COR-L47 (cell line): ENCODE measurements at regions not wholly inside any gene's neighbourhood (a gene's known extent, or its start where the extent isn't known, plus 50 kb on each side); places are given as distances from the start of the nearest gene placed in this dataset.

Experiments used
- DNase-seq: peaks from one replicate; lab custom pipeline; 2025; lab: John Stamatoyannopoulos, UW

DNA sequence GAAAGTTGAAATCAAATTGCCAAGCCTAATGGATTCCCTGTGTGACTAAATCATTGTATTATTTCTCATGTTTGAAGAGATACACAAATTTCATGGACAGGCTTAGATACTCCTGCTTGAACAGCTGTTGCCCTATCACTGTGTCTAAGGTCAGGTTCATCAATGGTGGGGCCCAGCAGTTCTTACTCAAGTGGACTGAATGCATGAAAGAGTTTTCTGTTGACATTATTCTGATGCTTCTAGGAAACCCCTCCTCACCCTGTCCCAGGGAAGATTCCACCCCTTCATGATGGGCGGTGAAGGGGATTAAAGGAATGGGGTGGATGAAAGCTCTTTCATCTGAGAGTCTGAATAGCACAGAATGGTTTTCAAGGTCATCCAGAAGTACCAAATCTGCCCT lies 148.8 kb downstream of the INO80D start:
- no peak for DNase-seq

GRCh38 chr2:205936446-205936845 lies 149.5 kb downstream of the INO80D start:
- no peak for DNase-seq

DNA sequence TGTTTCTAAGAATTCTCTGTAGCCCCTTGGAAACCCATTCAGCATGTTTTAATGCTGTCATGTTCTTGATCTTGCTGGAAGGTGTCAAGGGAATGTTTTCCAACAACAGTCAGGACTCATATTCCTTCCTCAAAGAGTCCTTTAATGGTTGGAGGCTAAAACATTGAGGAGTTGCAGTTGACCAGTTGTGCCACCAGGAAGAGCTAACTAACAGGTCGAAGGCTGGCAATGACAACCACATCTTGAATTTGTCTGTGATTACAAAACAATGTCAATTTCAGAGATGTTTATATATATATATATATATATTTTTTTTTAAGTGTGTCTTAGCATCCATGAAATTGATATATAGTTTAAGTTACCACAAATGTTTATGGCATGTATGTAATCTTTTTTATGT lies 151.5 kb downstream of the INO80D start:
- no peak for DNase-seq

GRCh38 chr2:205932861-205933260 lies 153.1 kb downstream of the INO80D start:
- no peak for DNase-seq

GRCh38 chr2:205931388-205931787 lies 154.6 kb downstream of the INO80D start:
- DNase-seq, result no peak

DNA sequence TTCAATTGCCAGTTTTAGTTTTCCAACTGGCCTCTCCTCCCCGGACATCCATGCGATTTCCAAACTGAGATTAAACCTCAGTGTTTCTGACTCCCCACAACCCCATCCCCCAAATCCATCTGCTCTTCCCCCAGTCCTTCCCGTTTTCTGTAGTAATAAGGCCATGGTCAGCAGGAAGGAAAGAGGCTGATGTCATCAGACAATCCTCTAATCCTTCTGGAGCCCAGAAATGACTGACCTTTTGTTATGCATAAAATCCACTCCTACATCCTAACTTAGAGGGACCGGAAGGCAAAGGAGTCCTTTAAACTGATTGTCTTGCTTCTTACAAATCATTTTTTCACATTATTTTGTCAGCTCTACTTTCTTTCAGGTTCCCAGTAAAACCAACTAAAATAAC lies 155.8 kb downstream of the INO80D start:
- no peak for DNase-seq

- no peak for DNase-seq
Observed at GRCh38 chr2:205929246-205929942, 156.6 kb downstream of the INO80D start.

- DNase-seq, result peak; percentile 59
Observed at GRCh38 chr2:205925373-205926337, 160.3 kb downstream of the INO80D start.

GRCh38 chr2:205924676-205925075 lies 161.3 kb downstream of the INO80D start:
- no peak for DNase-seq

DNA sequence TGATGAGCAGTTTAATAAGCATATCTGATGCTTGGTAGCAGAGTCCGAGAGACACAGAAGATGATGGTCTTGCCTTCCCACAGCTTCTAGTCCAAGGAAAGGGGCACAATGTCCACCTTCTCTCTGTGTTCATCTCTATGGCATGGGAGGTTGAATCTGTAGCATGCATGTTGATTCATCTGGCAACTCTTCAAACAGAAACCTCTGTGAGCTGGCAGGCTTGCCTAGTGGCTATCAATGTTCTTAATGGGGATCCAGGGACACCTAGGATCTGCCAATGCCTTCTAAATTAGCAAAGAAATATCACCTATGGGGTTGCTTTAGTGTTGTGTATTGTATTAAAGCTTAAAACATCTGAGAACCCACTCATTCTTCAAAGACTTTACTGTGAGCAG lies 170.8 kb downstream of the INO80D start:
- peak; percentile 9 for DNase-seq

GRCh38 chr2:205914213-205915129 lies 171.5 kb downstream of the INO80D start:
- DNase-seq, result peak; percentile 41

GRCh38 chr2:205913668-205914067 lies 172.3 kb downstream of the INO80D start:
- no peak for DNase-seq

DNA sequence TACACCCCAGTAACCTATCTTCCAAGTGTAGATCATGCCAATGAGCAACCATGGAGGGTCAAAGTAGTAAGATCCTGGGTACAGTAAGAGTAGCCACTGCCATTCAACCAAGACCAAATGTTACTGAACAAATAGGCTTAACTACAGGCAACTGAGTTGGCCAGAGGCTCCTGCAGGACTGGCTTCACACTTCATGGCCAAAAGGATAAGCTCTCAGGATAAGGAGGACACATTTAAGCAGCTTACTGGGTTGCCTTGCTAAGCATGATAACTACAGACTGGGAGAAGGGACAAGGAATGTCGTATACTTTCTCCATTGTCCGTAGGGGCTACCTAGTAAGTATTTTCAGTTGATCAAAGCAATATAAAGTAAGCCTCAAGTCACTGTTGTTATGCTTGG lies 174.7 kb downstream of the INO80D start:
- no peak for DNase-seq

- DNase-seq, result no peak
Observed at GRCh38 chr2:205909184-205909572, 176.8 kb downstream of the INO80D start.

DNA sequence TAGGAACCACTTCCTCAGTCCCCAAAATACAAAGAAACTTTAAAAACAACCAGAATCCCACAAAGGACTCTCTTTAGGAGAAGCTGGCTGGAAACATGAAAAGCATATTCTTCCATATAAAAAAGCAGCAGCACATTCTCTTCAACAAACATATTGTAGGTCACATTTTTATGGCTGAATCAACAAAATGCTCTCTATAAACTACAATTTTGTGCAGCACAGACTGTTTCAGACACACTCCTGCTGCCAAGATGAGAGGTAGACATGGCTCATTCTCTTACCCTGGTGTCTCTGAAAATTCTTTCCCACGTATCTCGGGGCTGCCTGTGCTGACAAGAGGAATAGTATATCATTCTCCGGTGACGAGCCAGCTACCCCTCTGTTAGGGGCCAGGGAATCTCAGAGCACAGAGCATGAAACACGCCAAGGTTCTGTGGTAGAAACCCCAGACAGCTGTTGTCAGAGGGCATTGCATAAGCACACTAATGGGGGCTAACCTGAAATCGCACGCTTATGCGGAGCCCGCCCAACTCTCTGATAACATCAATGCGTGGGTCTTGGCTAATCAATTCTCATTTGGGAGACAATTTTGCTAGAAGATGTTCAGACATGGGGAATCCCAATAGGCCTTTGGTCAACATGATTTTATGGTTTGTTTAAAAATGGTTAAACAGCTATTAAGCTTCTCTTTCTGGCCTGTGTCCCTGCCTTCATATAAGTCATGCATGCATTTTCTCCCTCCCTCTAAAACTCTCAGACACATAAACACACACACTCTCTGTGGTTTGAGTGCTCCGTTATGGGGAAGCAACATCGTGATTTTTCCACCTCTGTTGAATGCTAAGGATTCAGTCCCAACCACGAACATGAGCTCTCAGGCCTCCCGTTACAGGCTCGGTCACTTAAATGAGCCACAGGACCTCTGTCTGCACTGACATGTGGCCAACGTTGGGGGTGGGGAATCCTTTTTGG lies 177.5 kb downstream of the INO80D start:
- DNase-seq, result no peak

GRCh38 chr2:205906419-205906818 lies 179.6 kb downstream of the INO80D start:
- no peak for DNase-seq

DNA sequence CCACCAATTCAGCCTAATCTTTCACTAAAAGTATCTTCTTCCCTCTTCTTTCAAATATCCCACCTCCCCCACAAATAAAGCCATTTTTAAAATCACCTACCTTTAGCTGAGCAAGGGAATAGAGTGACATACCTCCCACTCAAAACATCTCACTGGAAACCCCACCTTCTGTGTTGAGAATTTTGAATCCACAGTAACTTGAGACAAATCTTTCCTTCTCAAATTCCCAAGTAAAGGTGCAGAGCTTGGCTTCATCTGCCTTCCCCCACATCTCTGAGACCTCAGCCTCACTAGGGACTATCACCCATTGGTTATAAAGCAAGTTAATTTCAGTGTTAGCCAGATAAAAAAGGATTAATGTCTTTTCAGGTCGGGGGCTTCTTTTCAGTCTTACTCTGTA lies 180.4 kb downstream of the INO80D start:
- no peak for DNase-seq

- no peak for DNase-seq
Observed at GRCh38 chr2:205904873-205905272, 181.1 kb downstream of the INO80D start.

DNA sequence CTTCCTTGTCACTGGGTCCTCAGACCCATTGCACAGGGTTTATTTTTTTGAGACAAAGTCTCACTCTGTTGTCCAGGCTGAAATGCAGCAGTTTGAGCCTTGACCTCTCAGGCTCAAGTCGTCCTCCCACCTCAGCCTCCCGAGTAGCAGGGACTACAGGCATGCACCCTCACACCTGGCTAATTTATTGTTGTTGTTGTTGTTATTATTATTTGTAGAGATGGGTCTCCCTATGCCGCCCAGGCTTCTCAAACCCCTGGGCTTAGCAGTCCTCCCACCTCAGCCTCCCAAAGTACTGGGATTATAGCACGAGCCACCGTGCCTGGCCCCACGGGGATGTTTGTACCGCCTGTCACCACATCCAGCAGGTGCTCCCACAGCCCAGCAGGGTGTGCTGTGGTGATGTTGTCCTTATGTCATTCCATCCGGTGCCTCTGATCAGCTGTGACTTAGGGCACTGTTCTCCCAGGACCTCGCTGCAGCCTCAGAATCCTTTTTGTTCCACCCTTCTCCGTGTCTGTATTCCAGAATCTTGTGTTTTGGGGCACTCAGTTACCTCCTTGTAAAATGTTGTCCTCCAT lies 182.3 kb downstream of the INO80D start:
- DNase-seq, result no peak

DNA sequence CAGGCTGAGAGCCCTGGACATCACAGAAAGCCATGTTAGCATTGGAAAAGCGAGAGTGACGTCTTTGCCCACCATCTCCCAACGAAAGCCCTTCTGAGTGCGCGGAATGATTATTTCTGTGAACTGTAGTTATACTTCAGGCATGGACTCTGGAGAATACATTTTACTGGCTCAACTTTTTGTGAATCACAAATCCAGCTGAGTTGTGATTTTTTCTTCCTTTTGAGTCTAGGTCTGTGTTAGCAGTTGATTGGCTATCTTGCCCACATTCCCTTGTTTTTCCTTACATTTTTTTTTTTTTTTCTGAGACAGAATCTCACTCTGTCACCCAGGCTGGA lies 183.1 kb downstream of the INO80D start:
- no peak for DNase-seq
